NB4 (cell line): ENCODE measurements at regions not wholly inside any gene's neighbourhood (a gene's known extent, or its start where the extent isn't known, plus 50 kb on each side); places are given as distances from the start of the nearest gene placed in this dataset.

Source experiments
- CTCF ChIP-seq: IDR thresholded peaks from one replicate; pipeline ENCODE4 v1.5.1; 2012; ENCODE audit warnings: low read depth, low read length
- MYC ChIP-seq: IDR thresholded peaks from 2 replicates; pipeline ENCODE4 v1.6.1; 2011; ENCODE audit warnings: low read depth, low read length

- TF ChIP-seq CTCF, result no peak
- no peak for TF ChIP-seq MYC
These were observed 368.4 kb downstream of the TXNL1 start for GRCh38 chr18:56269958-56270357.
